ENCODE measurements at regions not wholly inside any gene's neighbourhood (a gene's known extent, or its start where the extent isn't known, plus 50 kb on each side); places are given as distances from the start of the nearest gene placed in this dataset.

DNA sequence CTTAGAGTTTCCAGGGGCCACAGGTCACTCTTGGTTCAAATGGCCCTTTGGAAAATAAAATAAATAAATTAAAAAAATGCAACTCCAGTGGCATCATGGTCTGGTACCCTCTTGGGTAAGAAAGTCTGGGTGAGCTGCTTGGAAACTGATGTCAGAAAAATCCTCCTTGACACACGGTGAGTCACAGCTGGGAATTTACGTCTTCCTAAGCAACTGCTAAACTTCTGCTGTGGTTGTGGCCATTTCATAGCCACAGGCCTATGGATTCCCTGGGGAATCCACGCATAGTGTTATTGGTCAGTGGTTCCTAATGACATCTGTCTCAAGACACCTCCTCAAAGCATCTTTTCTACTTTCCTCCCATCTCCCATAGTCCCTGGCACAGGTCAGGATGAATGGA is 220.8 kb downstream of the COG6 start:
- peak; percentile 79 to 98 for DNase-seq (ENCODE audit: low read depth in 2 of 2)
- no peak overlapping the region for H3K4me3 ChIP-seq (replicated peaks in 1 of 2; ENCODE audit: low read depth in 2 of 2, low read length in 2 of 2)
- TF ChIP-seq, protein P1, sequence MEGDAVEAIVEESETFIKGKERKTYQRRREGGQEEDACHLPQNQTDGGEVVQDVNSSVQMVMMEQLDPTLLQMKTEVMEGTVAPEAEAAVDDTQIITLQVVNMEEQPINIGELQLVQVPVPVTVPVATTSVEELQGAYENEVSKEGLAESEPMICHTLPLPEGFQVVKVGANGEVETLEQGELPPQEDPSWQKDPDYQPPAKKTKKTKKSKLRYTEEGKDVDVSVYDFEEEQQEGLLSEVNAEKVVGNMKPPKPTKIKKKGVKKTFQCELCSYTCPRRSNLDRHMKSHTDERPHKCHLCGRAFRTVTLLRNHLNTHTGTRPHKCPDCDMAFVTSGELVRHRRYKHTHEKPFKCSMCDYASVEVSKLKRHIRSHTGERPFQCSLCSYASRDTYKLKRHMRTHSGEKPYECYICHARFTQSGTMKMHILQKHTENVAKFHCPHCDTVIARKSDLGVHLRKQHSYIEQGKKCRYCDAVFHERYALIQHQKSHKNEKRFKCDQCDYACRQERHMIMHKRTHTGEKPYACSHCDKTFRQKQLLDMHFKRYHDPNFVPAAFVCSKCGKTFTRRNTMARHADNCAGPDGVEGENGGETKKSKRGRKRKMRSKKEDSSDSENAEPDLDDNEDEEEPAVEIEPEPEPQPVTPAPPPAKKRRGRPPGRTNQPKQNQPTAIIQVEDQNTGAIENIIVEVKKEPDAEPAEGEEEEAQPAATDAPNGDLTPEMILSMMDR (IDR thresholded peaks at IDR 0.05; ENCODE audit: low read depth, low read length) = no peak

- no peak overlapping the region for H3K4me3 ChIP-seq (replicated peaks in 1 of 2; ENCODE audit: low read depth in 2 of 2, low read length in 2 of 2)
- TF ChIP-seq, protein P1 (IDR thresholded peaks at IDR 0.05; ENCODE audit: low read depth, low read length) = no peak
- peak in 1 of 2 donors; percentile 35 for DNase-seq (ENCODE audit: low read depth in 2 of 2)
Observed at GRCh38 chr13:39877134-39877533, 221.7 kb downstream of the COG6 start.

- TF ChIP-seq, protein P1 (IDR thresholded peaks at IDR 0.05; ENCODE audit: low read depth, low read length) = no peak
- peak in 1 of 2 donors; percentile 42 for DNase-seq (ENCODE audit: low read depth in 2 of 2)
- H3K4me3 ChIP-seq (replicated peaks in 1 of 2; ENCODE audit: low read depth in 2 of 2, low read length in 2 of 2) = no peak overlapping the region
Observed at GRCh38 chr13:39879286-39880035, 224.0 kb downstream of the COG6 start.

GRCh38 chr13:39881383-39881782 is 225.9 kb downstream of the COG6 start:
- no peak for DNase-seq (ENCODE audit: low read depth in 2 of 2)
- TF ChIP-seq, protein P1 (IDR thresholded peaks at IDR 0.05; ENCODE audit: low read depth, low read length) = no peak
- H3K4me3 ChIP-seq (replicated peaks in 1 of 2; ENCODE audit: low read depth in 2 of 2, low read length in 2 of 2) = no peak overlapping the region

DNA sequence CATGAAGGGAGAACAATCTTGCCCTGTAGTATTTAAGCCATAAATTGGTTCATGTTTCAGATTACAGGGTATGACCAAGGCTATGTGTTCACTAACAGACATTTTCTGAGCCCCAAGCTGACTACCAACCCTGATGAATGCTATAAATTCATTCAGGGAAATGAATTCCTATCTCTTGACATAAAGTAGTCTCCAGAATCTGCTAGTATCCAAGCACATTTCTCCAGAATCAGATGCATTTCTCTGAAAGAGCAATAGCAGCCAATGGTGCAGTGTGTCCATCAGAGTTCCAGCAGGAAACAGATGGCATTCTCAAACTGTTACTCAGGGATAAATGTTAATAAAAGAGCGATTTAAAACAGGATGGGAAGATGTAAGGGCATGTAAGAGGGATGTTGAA is 226.4 kb downstream of the COG6 start:
- H3K4me3 ChIP-seq (replicated peaks in 1 of 2; ENCODE audit: low read depth in 2 of 2, low read length in 2 of 2) = no peak overlapping the region
- TF ChIP-seq, protein P1 (IDR thresholded peaks at IDR 0.05; ENCODE audit: low read depth, low read length) = no peak
- peak; percentile 25 to 30 for DNase-seq (ENCODE audit: low read depth in 2 of 2)

DNA sequence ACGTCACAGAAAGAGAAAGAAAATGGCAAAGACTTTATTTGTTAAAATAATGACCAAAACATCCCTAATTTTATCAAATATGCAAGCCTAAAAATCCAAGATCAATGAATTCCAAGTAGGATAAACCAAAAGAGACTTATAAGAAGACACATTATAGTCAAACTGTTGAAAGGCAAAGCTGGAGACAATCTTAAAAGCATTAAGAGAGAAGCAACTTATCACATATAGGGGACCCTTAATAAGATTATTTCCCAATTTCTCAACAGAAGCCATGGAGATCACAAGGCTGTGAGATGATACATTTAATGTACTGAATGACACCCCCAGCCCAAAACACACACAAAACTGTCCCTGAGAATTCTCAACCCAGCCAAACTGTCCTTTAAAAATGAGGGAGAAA is 228.7 kb downstream of the COG6 start:
- TF ChIP-seq, protein P1 (IDR thresholded peaks at IDR 0.05; ENCODE audit: low read depth, low read length) = no peak
- DNase-seq (ENCODE audit: low read depth in 2 of 2) = no peak
- no peak overlapping the region for H3K4me3 ChIP-seq (replicated peaks in 1 of 2; ENCODE audit: low read depth in 2 of 2, low read length in 2 of 2)

DNA sequence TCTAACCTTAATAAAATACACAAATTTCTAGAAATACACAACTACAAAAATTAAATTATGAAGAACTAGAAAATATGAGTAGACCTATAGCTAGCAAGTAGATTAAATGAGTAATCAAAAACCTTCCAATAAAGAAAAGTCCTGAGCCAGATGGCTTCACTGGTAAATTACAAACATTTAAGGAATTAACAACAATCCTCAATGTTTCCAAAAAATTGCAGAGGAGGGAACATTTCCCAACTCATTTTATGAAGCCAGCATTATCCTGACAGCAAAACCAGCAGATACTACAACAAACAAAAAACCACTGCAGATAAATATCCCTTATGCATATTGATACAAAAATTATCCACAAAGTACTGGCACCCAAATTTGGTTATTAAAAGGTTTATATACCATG is 230.9 kb downstream of the COG6 start:
- DNase-seq (ENCODE audit: low read depth in 2 of 2) = peak in 1 of 2 donors; percentile 15
- TF ChIP-seq, protein P1 (IDR thresholded peaks at IDR 0.05; ENCODE audit: low read depth, low read length) = no peak
- H3K4me3 ChIP-seq (replicated peaks in 1 of 2; ENCODE audit: low read depth in 2 of 2, low read length in 2 of 2) = no peak overlapping the region

Measured in cardiac fibroblast (primary cell).